Activated CD4-positive, alpha-beta memory T cell treated with anti-CD3 and anti-CD28 coated beads for 36 hours (primary cell): ENCODE measurements at regions not wholly inside any gene's neighbourhood (a gene's known extent, or its start where the extent isn't known, plus 50 kb on each side); places are given as distances from the start of the nearest gene placed in this dataset.

Experiments
- CTCF ChIA-PET: fragments of 350-600 bp; sonication (Branson Sonifier 250); formaldehyde crosslinking; loops from one replicate; lab custom pipeline; 2021; ENCODE audit warnings: antibody characterized with exemption, inconsistent platforms; lab: Charles Lee
- POLR2A ChIA-PET: fragments of 350-600 bp; sonication (Branson Sonifier 250); formaldehyde crosslinking; loops from one replicate; lab custom pipeline; 2021; ENCODE audit warnings: antibody characterized with exemption; lab: Charles Lee
- DNase-seq: peaks from one replicate; pipeline ENCODE4 v3.0.0-alpha.2; 2020
- H3K27ac Mint-ChIP-seq: one replicate; pipeline ENCODE4 v1.8.0; 2021; ENCODE audit warnings: mixed read lengths
- H3K27me3 Mint-ChIP-seq: one replicate; pipeline ENCODE4 v1.8.0; 2021; ENCODE audit warnings: mixed read lengths
- H3K36me3 Mint-ChIP-seq: one replicate; pipeline ENCODE4 v1.8.0; 2021; ENCODE audit warnings: mixed read lengths
- H3K4me1 Mint-ChIP-seq: one replicate; pipeline ENCODE4 v1.8.0; 2021; ENCODE audit warnings: low read depth, mixed read lengths
- H3K4me3 Mint-ChIP-seq: one replicate; pipeline ENCODE4 v1.8.0; 2021; ENCODE audit warnings: mild to moderate bottlenecking, mixed read lengths
- H3K9me3 Mint-ChIP-seq: one replicate; pipeline ENCODE4 v1.8.0; 2021; ENCODE audit warnings: mixed read lengths
- intact Hi-C: fragments of 100-400 bp; cut with micrococcal nuclease; formaldehyde crosslinking; loops from one replicate; pipeline ENCODE4 v1.15.1; 2023

GRCh38 chr6:98156580-98156979 is 677.8 kb upstream of the POU3F2 start:
- no peaks in the 10 kb centered on the region for H3K36me3 Mint-ChIP-seq

GRCh38 chr6:98179606-98180005 is 654.8 kb upstream of the POU3F2 start:
- no peaks in the 10 kb centered on the region for H3K27me3 Mint-ChIP-seq

More at GRCh38 chr6:98156580-98156979, 677.8 kb upstream of the POU3F2 start:
- peaks cover 4% of the 10 kb centered on the region for H3K9me3 Mint-ChIP-seq
- ChIA-PET CTCF (no interaction called here), POLR2A (no interaction called here)
- H3K4me3 Mint-ChIP-seq, result no peak overlapping the region
- no peaks in the 10 kb centered on the region for H3K27me3 Mint-ChIP-seq
- no peak overlapping the region for H3K27ac Mint-ChIP-seq
- H3K4me1 Mint-ChIP-seq, result no peaks in the 10 kb centered on the region
- DNase-seq, result no peak
- intact Hi-C loops, result no loop called here

DNA sequence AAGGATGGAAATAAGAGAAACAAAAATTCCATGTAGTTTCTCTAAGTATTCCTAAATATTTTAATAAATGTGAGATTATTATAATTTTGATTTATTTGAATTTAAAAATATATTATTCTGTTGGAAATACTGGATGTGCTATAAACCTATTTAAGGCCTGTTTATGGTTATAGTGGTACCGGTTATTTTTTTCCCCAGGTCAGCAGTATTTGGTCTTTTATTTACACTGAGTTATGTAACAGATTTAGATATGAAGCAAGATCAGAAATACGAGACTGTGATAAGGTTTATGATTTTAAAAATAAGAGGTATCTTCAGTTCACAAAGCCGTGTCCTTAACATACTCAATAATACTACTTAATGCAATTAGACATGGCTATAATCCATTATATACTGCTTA is 634.3 kb upstream of the POU3F2 start:
- Mint-ChIP-seq H3K4me1 (no peaks in the 10 kb centered on the region), H3K27me3 (no peaks in the 10 kb centered on the region), H3K36me3 (no peaks in the 10 kb centered on the region), H3K9me3 (peaks cover 11% of the 10 kb centered on the region), H3K4me3 (no peak overlapping the region), H3K27ac (no peak overlapping the region)
- intact Hi-C loops, result no loop called here
- no peak for DNase-seq
- CTCF ChIA-PET, result no interaction called here
- POLR2A ChIA-PET, result no interaction called here

More at GRCh38 chr6:98179606-98180005, 654.8 kb upstream of the POU3F2 start:
- intact Hi-C loops, result no loop called here
- ChIA-PET CTCF (no interaction called here), POLR2A (no interaction called here)
- Mint-ChIP-seq H3K9me3 (peaks cover 7% of the 10 kb centered on the region), H3K4me3 (no peak overlapping the region), H3K4me1 (no peaks in the 10 kb centered on the region), H3K27ac (no peak overlapping the region), H3K36me3 (no peaks in the 10 kb centered on the region)
- DNase-seq, result no peak

DNA sequence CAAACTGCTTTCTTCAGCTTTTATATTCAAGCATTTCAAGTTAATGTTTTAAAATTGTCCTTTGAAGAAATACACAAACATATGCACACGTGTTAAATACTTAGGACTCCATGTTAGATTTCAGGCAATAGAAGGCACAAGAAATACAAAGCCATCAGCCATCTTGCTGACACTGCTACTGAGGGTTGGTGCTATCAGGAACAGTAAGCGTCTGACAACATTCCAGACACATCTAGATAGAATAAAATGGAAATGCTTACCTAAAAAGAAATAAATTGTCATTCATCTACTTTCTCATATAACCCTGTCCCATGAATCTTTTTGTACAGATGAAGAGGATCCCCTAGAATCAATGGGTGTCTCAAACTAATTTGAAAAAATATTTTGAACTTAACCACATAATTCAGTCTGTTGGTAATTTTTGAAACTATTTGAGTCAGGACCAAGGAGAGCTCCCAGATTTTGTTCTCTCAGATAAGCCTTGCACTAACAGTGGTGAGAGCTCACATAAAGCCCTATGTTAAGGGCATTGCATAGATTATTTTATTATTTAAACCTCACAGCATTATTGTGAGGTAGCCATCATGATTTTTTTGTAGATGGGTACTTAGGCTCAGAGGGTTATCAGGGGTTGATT is 631.1 kb upstream of the POU3F2 start:
- ChIA-PET CTCF (no interaction called here), POLR2A (no interaction called here)
- Mint-ChIP-seq H3K36me3 (no peaks in the 10 kb centered on the region), H3K4me3 (no peak overlapping the region), H3K4me1 (no peaks in the 10 kb centered on the region), H3K9me3 (peaks cover 11% of the 10 kb centered on the region), H3K27ac (no peak overlapping the region), H3K27me3 (no peaks in the 10 kb centered on the region)
- intact Hi-C loops, result no loop called here
- no peak for DNase-seq

DNA sequence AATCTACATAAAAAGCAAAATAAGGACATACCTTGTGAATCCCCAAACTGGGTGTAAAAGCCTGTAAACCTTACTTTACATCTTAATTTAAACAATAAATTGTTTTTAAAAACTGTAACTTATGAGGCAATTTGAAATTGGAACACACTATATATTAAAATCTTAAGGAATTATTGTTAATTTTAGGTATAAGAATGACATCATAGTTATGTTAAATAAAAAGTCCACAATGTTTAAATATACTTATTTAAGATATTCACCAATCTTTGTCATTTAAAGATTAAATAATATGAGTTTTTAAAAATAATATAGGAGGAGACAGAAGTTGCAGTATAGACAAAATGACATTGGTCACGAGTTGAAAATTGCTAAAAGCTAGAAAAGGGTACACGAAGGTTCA is 621.9 kb upstream of the POU3F2 start:
- intact Hi-C loops, result no loop called here
- H3K4me1 Mint-ChIP-seq, result no peaks in the 10 kb centered on the region
- no peaks in the 10 kb centered on the region for H3K36me3 Mint-ChIP-seq
- H3K4me3 Mint-ChIP-seq, result no peak overlapping the region
- H3K27ac Mint-ChIP-seq, result no peak overlapping the region
- no peaks in the 10 kb centered on the region for H3K9me3 Mint-ChIP-seq
- no peak for DNase-seq
- ChIA-PET POLR2A (no interaction called here), CTCF (no interaction called here)
- no peaks in the 10 kb centered on the region for H3K27me3 Mint-ChIP-seq

DNA sequence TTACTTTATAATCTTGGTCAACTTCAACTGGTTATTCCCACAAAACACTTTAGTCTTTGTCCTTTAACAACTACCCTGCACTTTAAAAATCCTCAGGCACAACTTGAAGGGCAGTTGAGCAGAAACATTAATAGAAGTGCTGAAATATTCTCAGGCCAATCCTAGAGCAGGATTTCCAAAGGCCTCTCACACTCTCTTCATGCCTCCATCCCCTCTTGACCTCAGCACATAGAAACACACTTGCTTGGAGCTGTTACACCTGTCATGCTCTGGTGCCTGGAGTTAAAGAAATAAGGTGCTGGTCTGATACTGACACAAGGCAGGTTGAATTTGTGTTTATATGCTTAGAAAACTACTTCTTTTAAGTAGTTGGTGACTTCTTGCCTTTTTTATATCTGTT is 618.8 kb upstream of the POU3F2 start:
- no peaks in the 10 kb centered on the region for H3K36me3 Mint-ChIP-seq
- DNase-seq, result no peak
- H3K27ac Mint-ChIP-seq, result no peak overlapping the region
- H3K9me3 Mint-ChIP-seq, result no peaks in the 10 kb centered on the region
- CTCF ChIA-PET, result no interaction called here
- H3K4me1 Mint-ChIP-seq, result no peaks in the 10 kb centered on the region
- intact Hi-C loops, result no loop called here
- POLR2A ChIA-PET, result no interaction called here
- H3K27me3 Mint-ChIP-seq, result no peaks in the 10 kb centered on the region
- no peak overlapping the region for H3K4me3 Mint-ChIP-seq

DNA sequence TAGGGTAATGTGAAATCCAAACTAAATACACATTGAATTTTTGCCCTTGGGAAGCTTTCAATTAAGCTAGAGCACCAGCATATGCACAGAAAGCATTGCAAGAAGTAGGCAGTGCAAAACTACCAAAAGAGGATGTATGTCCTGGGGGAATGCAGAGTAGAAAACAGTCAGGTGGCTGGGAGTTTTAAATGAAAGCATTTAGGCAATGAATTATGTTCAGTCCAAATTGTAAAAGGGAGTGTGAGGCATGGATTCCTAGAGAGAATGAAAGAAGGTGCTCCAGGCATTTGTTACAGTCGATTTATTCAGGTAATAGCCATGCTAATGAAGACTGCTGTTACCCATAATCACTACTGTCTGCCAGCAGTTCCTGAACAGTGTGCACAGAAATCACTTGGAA is 604.1 kb upstream of the POU3F2 start:
- ChIA-PET POLR2A (no interaction called here), CTCF (no interaction called here)
- Mint-ChIP-seq H3K27me3 (no peaks in the 10 kb centered on the region), H3K4me3 (no peak overlapping the region), H3K27ac (no peak overlapping the region), H3K36me3 (no peaks in the 10 kb centered on the region), H3K4me1 (no peaks in the 10 kb centered on the region), H3K9me3 (peaks cover 21% of the 10 kb centered on the region)
- no peak for DNase-seq
- intact Hi-C loops, result no loop called here

DNA sequence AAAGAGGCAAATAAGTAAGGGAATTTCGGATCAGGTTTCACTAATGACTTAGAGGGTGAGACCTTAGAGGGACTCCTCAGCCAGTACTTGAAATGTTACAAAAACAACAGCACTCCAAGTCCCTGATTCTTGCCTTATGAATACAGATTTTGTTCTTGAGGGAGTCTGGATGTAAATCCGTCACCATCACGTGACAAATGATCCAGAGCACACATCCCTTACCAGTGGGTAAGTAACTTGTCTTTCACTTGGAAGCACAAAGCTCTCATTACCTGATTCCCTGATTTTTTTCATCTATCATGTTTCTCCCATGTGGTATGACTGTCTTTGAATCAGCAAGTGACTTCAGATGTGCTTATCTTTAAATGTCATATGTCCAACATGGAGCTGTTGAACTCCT is 595.3 kb upstream of the POU3F2 start:
- Mint-ChIP-seq H3K27ac (no peak overlapping the region), H3K27me3 (no peaks in the 10 kb centered on the region), H3K36me3 (no peaks in the 10 kb centered on the region), H3K4me1 (no peaks in the 10 kb centered on the region), H3K9me3 (peaks cover 7% of the 10 kb centered on the region), H3K4me3 (no peak overlapping the region)
- CTCF ChIA-PET, result no interaction called here
- POLR2A ChIA-PET, result no interaction called here
- intact Hi-C loops, result no loop called here
- no peak for DNase-seq

- no peak overlapping the region for H3K4me3 Mint-ChIP-seq
- H3K9me3 Mint-ChIP-seq, result no peaks in the 10 kb centered on the region
- intact Hi-C loops, result no loop called here
- no peak for DNase-seq
- no peaks in the 10 kb centered on the region for H3K4me1 Mint-ChIP-seq
- H3K27ac Mint-ChIP-seq, result no peak overlapping the region
- ChIA-PET POLR2A (no interaction called here), CTCF (no interaction called here)
- H3K36me3 Mint-ChIP-seq, result no peaks in the 10 kb centered on the region
- H3K27me3 Mint-ChIP-seq, result no peaks in the 10 kb centered on the region
Measured at GRCh38 chr6:98241630-98242029, 592.7 kb upstream of the POU3F2 start.

DNA sequence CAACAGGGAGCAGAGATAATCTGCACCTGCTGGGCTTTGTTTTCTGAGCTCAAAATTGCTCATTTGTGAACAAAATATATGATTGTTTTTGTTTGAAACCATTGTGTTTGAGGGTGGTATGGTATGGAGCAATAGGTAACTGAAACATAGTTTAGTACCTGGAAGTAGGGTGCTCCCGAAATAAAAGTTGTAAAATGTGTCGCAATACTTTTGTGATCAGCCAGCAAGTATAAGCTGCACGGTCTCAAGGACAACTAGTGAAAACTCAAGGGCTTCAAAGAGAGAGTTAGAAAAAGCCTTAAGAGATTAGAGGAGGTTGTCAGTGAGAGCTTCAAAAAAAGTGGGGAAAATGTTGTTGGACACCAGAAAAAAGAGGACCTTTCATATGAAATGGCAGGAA is 579.8 kb upstream of the POU3F2 start:
- Mint-ChIP-seq H3K4me1 (no peaks in the 10 kb centered on the region), H3K27ac (no peak overlapping the region), H3K4me3 (no peak overlapping the region), H3K36me3 (no peaks in the 10 kb centered on the region), H3K9me3 (no peaks in the 10 kb centered on the region), H3K27me3 (no peaks in the 10 kb centered on the region)
- POLR2A ChIA-PET, result no interaction called here
- intact Hi-C loops, result no loop called here
- no peak for DNase-seq
- CTCF ChIA-PET, result no interaction called here

DNA sequence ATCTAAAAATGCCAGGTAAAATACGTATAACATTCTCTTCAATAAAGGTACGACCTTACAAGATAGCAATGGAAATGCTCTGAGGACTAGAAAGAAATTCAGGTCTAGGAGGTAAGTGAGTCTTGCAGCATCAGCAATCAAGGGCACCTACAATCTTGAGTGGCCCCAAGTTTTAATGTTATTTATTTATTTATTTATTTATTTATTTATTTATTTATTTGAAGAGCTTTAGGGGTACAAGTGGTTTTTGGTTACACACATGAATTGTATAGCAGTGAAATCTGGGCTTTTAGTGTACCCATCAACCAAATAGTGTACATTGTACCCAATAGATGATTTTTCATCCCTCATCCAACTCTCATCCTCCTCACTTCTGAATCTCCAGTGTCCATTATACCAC is 574.0 kb upstream of the POU3F2 start:
- intact Hi-C loops, result no loop called here
- CTCF ChIA-PET, result no interaction called here
- H3K27me3 Mint-ChIP-seq, result no peaks in the 10 kb centered on the region

GRCh38 chr6:98272060-98272459 is 562.3 kb upstream of the POU3F2 start:
- Mint-ChIP-seq H3K4me1 (no peaks in the 10 kb centered on the region), H3K27me3 (no peaks in the 10 kb centered on the region), H3K4me3 (no peak overlapping the region), H3K27ac (no peak overlapping the region), H3K9me3 (no peaks in the 10 kb centered on the region), H3K36me3 (no peaks in the 10 kb centered on the region)
- intact Hi-C loops, result no loop called here
- CTCF ChIA-PET, result no interaction called here
- POLR2A ChIA-PET, result no interaction called here
- no peak for DNase-seq

More for the DNA sequence above, 574.0 kb upstream of the POU3F2 start:
- Mint-ChIP-seq H3K36me3 (no peaks in the 10 kb centered on the region), H3K4me3 (no peak overlapping the region), H3K9me3 (no peaks in the 10 kb centered on the region), H3K27ac (no peak overlapping the region), H3K4me1 (no peaks in the 10 kb centered on the region)
- DNase-seq, result no peak
- POLR2A ChIA-PET, result no interaction called here

DNA sequence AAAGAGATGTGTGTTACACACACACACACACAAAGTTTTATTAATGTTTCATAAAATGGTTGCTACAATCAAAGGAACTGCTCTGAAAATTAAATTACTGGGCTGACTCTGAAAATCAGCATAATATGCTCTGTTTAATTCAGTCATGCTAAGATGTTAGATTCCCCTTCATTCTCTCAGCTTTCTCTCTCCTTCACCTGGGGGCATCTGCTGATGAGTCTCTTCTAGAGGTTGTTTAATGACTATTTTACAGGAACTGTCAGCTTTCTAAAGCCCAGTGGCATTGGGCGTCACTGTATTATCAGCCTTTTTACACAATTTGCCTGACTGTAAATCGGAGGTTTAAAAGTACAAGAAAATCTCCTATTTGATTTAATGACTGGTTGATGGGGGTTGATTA is 559.7 kb upstream of the POU3F2 start:
- intact Hi-C loops, result no loop called here
- Mint-ChIP-seq H3K4me1 (no peaks in the 10 kb centered on the region), H3K27me3 (no peaks in the 10 kb centered on the region), H3K27ac (no peak overlapping the region), H3K36me3 (no peaks in the 10 kb centered on the region), H3K9me3 (no peaks in the 10 kb centered on the region), H3K4me3 (no peak overlapping the region)
- ChIA-PET POLR2A (no interaction called here), CTCF (no interaction called here)
- no peak for DNase-seq
